ENCODE measurements at regions not wholly inside any gene's neighbourhood (a gene's known extent, or its start where the extent isn't known, plus 50 kb on each side); places are given as distances from the start of the nearest gene placed in this dataset.

GRCh38 chr17:74149597-74150427, 53.7 kb upstream of the RPL38 start:
- no peak for ATAC-seq

DNA sequence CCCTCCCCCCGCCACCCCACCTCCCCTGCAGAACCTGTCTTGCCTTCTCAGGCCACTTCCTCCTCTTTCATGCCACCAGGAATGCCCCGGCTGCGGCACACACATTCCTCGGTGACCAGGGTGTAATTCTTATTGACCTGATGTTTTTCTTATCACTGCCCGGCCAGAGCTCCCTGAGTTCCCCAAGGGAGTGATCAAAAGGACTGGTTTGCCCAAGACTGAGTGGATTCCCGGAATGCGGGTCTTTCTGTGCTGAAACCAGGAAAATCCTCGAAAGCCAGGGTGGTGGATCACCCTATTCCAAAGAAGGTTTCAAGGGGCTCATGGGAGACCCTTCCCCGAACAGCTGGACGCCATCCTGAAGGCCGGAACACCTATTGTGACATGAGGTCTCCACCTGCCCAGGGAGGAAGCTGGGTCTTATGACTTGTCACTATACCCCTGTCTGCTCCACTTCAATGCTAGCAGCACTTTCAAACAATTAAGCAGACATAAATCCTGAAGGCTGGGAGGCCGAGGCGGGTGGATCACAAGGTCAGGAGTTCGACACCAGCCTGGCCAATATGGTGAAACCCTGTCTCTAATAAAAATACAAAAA, 53.0 kb upstream of the RPL38 start:
- no peak for ATAC-seq

DNA sequence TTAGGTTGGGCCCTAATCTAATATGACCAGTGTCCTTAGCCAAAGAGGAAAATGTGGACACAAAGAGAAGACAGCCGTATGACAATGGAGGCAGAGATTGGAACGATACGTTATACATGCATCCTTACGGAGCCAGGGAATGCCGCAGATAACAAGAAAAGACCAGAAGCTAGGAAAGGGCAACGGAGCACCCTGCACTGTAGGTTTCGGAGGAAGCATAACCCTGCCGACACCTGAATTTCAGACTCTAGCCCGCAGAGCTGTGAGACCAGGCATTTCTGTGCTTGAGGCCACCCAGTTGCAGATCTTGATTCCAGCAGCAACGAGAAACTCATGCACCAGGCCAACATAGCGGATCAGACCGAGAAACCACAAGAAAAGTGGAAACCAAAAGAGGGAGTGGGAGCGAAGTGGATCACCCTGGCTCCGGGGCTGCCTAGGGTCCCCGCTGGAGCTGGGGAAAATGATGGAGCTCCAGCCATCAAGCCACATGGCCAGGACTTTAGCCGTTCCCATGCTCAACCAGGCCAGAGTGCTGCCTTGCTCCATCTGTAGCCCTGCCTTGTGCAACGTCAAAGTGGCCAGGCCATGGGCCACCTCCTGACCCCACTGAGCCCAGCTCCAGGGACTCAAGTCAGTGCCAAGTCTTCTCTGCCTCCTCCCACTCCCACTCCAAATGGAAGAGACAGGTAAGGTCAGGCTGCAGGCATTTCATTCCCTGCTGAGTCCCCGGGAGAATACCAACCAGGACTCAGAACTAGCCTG, 51.7 kb upstream of the RPL38 start:
- ATAC-seq = peak in 1 of 2 donors; percentile 17

- no peak for ATAC-seq
These were observed 50.7 kb upstream of the RPL38 start for GRCh38 chr17:74152591-74153455.

DNA sequence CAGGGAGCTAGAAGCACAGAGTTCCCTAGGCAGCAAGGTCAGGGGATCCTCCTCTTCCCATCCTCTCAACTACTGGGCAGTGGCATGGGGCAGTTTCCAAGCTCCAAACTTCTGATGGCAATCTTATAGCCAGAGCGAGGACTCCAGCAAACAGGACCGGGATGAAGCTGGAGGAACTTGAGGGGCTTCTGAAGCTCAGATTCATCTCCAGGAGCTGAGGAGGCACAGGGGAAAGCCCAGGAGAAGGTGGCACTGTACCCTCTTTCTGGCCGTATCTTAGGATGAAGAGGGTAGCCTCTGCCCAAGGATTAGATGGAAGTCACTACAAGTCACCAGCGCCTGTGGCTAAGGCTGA, 50.0 kb upstream of the RPL38 start:
- no peak for ATAC-seq

All from activated CD4-positive, CD25-positive, alpha-beta regulatory T cell treated with anti-CD3 and anti-CD28 coated beads, Interleukin-2, amount 50 U/mL, for 24 hours (primary cell).